ENCODE measurements at regions not wholly inside any gene's neighbourhood (a gene's known extent, or its start where the extent isn't known, plus 50 kb on each side); places are given as distances from the start of the nearest gene placed in this dataset.

GRCh38 chr3:178417736-178418135 lies 118.5 kb upstream of the KCNMB2 start:
- Histone ChIP-seq H3K4me3 (replicated peaks in 1 of 3; ENCODE audit: insufficient read depth in 1 of 3, low read depth in 1 of 3, low read length in 3 of 3) (no peak overlapping the region), H3K9me1 (replicated peaks; ENCODE audit: control insufficient read depth, extremely low read depth, insufficient read depth, low read length) (no peaks in the 10 kb centered on the region), H3K27me3 (ENCODE audit: control insufficient read depth in 2 of 2, insufficient read depth in 2 of 2, low read length in 2 of 2) (no peaks in the 10 kb centered on the region), H3K4me2 (ENCODE audit: insufficient read depth, low read length) (no peak overlapping the region), H2AFZ (ENCODE audit: low read depth, low read length) (no peak overlapping the region), H3K27ac (ENCODE audit: insufficient read depth, low read depth, low read length) (no peak overlapping the region), H3K36me3 (ENCODE audit: control insufficient read depth in 2 of 2, extremely low read depth in 1 of 2, insufficient read depth in 2 of 2, low read length in 2 of 2) (no peaks in the 10 kb centered on the region), H3K9ac (replicated peaks; ENCODE audit: extremely low read depth, insufficient read depth, low read length) (no peak overlapping the region), H3K9me3 (replicated peaks; ENCODE audit: control insufficient read depth, insufficient read depth, low read length) (no peaks in the 10 kb centered on the region), H4K20me1 (replicated peaks; ENCODE audit: control insufficient read depth, extremely low read depth, insufficient read depth, low read length) (no peaks in the 10 kb centered on the region), H3K4me1 (ENCODE audit: control insufficient read depth, extremely low read depth, insufficient read depth, low read length) (no peaks in the 10 kb centered on the region), H3K79me2 (ENCODE audit: control insufficient read depth, insufficient read depth, low read length) (no peaks in the 10 kb centered on the region)
- ChIA-PET POLR2A (no interaction called here), CTCF (no interaction called here)
- FAIRE-seq (no peak), DNase-seq (ENCODE audit: low read depth, low spot score) (no peak)
- dilution Hi-C loops (cut with MboI; ENCODE audit: extremely low pct_ligation_motif_present, low sequenced_read_pairs): no loop called here
- intact Hi-C loops (cut with micrococcal nuclease): no loop called here
- BruUV-seq (replicated peaks): no TSS peak
- TF ChIP-seq JUN (IDR thresholded peaks at IDR 0.05; ENCODE audit: borderline replicate concordance, insufficient read depth, insufficient read length, low read depth): no peak
- no peak for TF ChIP-seq GATA2 (IDR thresholded peaks at IDR 0.05; ENCODE audit: insufficient read depth, insufficient read length, low read depth, low read length)
- no peak for TF ChIP-seq POLR2AphosphoS5 (IDR thresholded peaks at IDR 0.05; ENCODE audit: insufficient read depth, low read depth, low read length)
- no peak for TF ChIP-seq FOS (IDR thresholded peaks at IDR 0.05; ENCODE audit: borderline replicate concordance, insufficient read depth, low read length)
- TF ChIP-seq MYC (IDR thresholded peaks at IDR 0.05; ENCODE audit: low read depth, low read length): no peak
- no peak for TF ChIP-seq CTCF (IDR thresholded peaks at IDR 0.05; ENCODE audit: extremely low read depth in 1 of 2, insufficient read depth in 1 of 2, low read depth in 1 of 2, low read length in 2 of 2)
- no peak for TF ChIP-seq POLR2A (IDR thresholded peaks at IDR 0.05; ENCODE audit: low read depth, low read length)
- TF ChIP-seq EZH2 (IDR thresholded peaks at IDR 0.05; ENCODE audit: borderline replicate concordance, low read depth, low read length, severe bottlenecking): no peak
- TF ChIP-seq MAX (IDR thresholded peaks at IDR 0.05; ENCODE audit: insufficient read depth, insufficient read length): no peak
